ENCODE measurements at regions not wholly inside any gene's neighbourhood (a gene's known extent, or its start where the extent isn't known, plus 50 kb on each side); places are given as distances from the start of the nearest gene placed in this dataset.

DNA sequence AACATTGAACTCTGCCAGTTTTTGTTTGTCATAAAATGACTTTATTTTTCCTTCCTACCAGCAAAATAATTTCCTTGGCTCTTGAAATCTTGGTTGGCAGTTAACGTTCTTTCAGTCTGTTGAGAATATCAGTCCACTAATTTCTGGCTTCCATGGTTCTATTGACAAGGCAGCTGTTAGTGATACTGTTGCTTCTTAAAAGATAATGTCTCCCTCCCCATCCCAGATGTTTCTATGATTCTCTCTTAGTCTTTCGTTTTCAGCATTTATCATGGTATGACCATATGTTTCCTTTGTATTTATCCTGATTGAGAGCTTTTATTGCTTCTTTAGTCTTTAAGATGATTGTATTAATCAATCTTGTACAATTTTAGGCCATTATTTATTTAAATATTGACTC is 81.1 kb upstream of the STK26 start:
- DNase-seq = no peak
- Histone ChIP-seq H3K4me3 (no peak overlapping the region), H3K27ac (ENCODE audit: low read depth in 1 of 2, low read length in 1 of 2) (no peak overlapping the region), H3K27me3 (ENCODE audit: control insufficient read depth in 3 of 3, insufficient read depth in 3 of 3, low read length in 2 of 3) (peaks cover 2 to 54% (median 43%) of the 10 kb centered on the region in 3 donors), H3K4me1 (ENCODE audit: control insufficient read depth in 5 of 5, insufficient read depth in 5 of 5, low read length in 5 of 5) (no peaks in the 10 kb centered on the region), H3K36me3 (ENCODE audit: control insufficient read depth in 4 of 4, insufficient read depth in 4 of 4, low read length in 4 of 4) (no peaks in the 10 kb centered on the region), H3K9ac (ENCODE audit: insufficient read depth in 1 of 2, low read length in 2 of 2) (no peak overlapping the region), H3K9me3 (ENCODE audit: control insufficient read depth in 4 of 4, insufficient read depth in 3 of 4, low read length in 3 of 4) (peaks cover 0 to 2% (median 0%) of the 10 kb centered on the region in 4 donors)
- 56 to 82% methylated on average over 2 of the region's 2 CpGs for WGBS, 2 donors
- ATAC-seq (ENCODE audit: insufficient read depth, low FRiP score) = no peak
- no peak for TF ChIP-seq CTCF (IDR thresholded peaks at IDR 0.05; ENCODE audit: control extremely low read depth, extremely low read depth)

- no peak overlapping the region for H3K9ac ChIP-seq (ENCODE audit: insufficient read depth in 1 of 2, low read length in 2 of 2)
- no peaks in the 10 kb centered on the region for H3K9me3 ChIP-seq (ENCODE audit: control insufficient read depth in 4 of 4, insufficient read depth in 3 of 4, low read length in 3 of 4)
- no peaks in the 10 kb centered on the region for H3K36me3 ChIP-seq (ENCODE audit: control insufficient read depth in 4 of 4, insufficient read depth in 4 of 4, low read length in 4 of 4)
- DNase-seq = no peak
- H3K27ac ChIP-seq (ENCODE audit: low read depth in 1 of 2, low read length in 1 of 2) = no peak overlapping the region
- no peak for ATAC-seq (ENCODE audit: insufficient read depth, low FRiP score)
- no peak overlapping the region for H3K4me3 ChIP-seq
- 55 to 76% methylated on average over 7 of the region's 7 CpGs for WGBS, 2 donors
- H3K27me3 ChIP-seq (ENCODE audit: control insufficient read depth in 3 of 3, insufficient read depth in 3 of 3, low read length in 2 of 3) = peaks cover 2 to 52% (median 37%) of the 10 kb centered on the region in 3 donors
- TF ChIP-seq CTCF (IDR thresholded peaks at IDR 0.05; ENCODE audit: control extremely low read depth, extremely low read depth) = no peak
- no peaks in the 10 kb centered on the region for H3K4me1 ChIP-seq (ENCODE audit: control insufficient read depth in 5 of 5, insufficient read depth in 5 of 5, low read length in 5 of 5)
Observed at GRCh38 chrX:131944936-131945902, 77.9 kb upstream of the STK26 start.

DNA sequence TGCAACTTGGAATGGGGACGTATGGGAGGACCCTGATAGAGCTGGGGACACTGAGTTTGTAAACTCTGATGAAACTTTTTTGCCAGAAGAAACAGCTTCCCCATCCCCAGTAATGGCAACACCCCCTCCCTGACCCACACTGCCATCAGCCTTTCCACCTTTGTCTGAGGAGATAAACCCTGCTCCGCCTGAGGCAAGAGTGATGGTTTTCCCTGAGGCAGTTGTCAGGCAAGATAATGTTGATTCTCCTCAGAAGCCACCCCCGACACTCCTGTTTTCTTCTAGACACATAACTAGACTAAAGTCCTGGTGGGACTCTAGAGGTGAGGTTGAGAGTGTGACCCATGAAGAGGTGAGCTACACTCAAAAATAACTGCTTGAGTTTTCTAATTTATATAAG is 71.9 kb upstream of the STK26 start:
- Histone ChIP-seq H3K27ac (ENCODE audit: low read depth in 1 of 2, low read length in 1 of 2) (no peak overlapping the region), H3K4me1 (ENCODE audit: control insufficient read depth in 5 of 5, insufficient read depth in 5 of 5, low read length in 5 of 5) (no peaks in the 10 kb centered on the region), H3K27me3 (ENCODE audit: control insufficient read depth in 3 of 3, insufficient read depth in 3 of 3, low read length in 2 of 3) (peaks cover 5 to 30% (median 23%) of the 10 kb centered on the region in 3 donors), H3K36me3 (ENCODE audit: control insufficient read depth in 4 of 4, insufficient read depth in 4 of 4, low read length in 4 of 4) (no peaks in the 10 kb centered on the region), H3K9me3 (ENCODE audit: control insufficient read depth in 4 of 4, insufficient read depth in 3 of 4, low read length in 3 of 4) (no peaks in the 10 kb centered on the region), H3K9ac (ENCODE audit: insufficient read depth in 1 of 2, low read length in 2 of 2) (no peak overlapping the region), H3K4me3 (no peak overlapping the region)
- WGBS, 2 donors = 58 to 75% methylated on average over 3 of the region's 3 CpGs
- TF ChIP-seq CTCF (IDR thresholded peaks at IDR 0.05; ENCODE audit: control extremely low read depth, extremely low read depth) = no peak
- ATAC-seq (ENCODE audit: insufficient read depth, low FRiP score) (no peak), DNase-seq (no peak)
